B cell (primary cell): ENCODE measurements at regions not wholly inside any gene's neighbourhood (a gene's known extent, or its start where the extent isn't known, plus 50 kb on each side); places are given as distances from the start of the nearest gene placed in this dataset.
"Not testable (repeated sequence)": the region's sequence is repeated elsewhere in the genome, so short reads cannot be mapped to it uniquely, and the experiment has no call there.

Experiments used
- ATAC-seq: fragments of 200-7000 bp; cut with Tn5 transposase; one replicate; pipeline ENCODE4 v1.10.0; 2021; ENCODE audit warnings: low read depth, mild to moderate bottlenecking, moderate number of reproducible peaks, moderate library complexity
- CTCF ChIA-PET: fragments of 350-600 bp; sonication (Branson Sonifier 250); formaldehyde crosslinking; loops from one replicate; lab custom pipeline; 2021; ENCODE audit warnings: antibody characterized with exemption, inconsistent platforms; lab: Charles Lee
- POLR2A ChIA-PET: fragments of 350-600 bp; sonication (Branson Sonifier 250); formaldehyde crosslinking; loops from one replicate; lab custom pipeline; 2021; ENCODE audit warnings: antibody characterized with exemption; lab: Charles Lee
- DNase-seq: peaks from one replicate; pipeline ENCODE4 v3.0.0; 2013
- H2AFZ ChIP-seq: 2 replicates; pipeline ENCODE4 v1.6.1; 2012; ENCODE audit warnings: mild to moderate bottlenecking, low read depth, low read length; ENCODE audit not compliant: insufficient read depth, poor library complexity, severe bottlenecking
- H3K27ac ChIP-seq, 2 donors: 1 replicate in 1 of 2; 2 replicates in 1 of 2; pipeline ENCODE4 v1.5.1; 2012 to 2013; ENCODE audit warnings: low read length in 2 of 2, mild to moderate bottlenecking in 2 of 2, moderate library complexity in 1 of 2
- H3K27me3 ChIP-seq, 4 experiments: fragments of 200-600 bp in 1 of 4; sonication (generic) in 1 of 4; replicated peaks in 1 of 4; 1 replicate in 2 of 4; 2 replicates in 2 of 4; pipeline versions ENCODE4 v1.6.1 to v1.7.0; 2013 to 2016; ENCODE audit warnings: low read length in 3 of 4, mild to moderate bottlenecking in 2 of 4, mixed read lengths in 1 of 4, moderate library complexity in 1 of 4; ENCODE audit not compliant: insufficient read depth in 4 of 4, control insufficient read depth in 3 of 4; ENCODE audit errors: control extremely low read depth in 1 of 4
- H3K36me3 ChIP-seq, 2 experiments: replicated peaks in 1 of 2; 1 replicate in 1 of 2; 2 replicates in 1 of 2; pipeline versions ENCODE4 v1.6.1 to v1.7.1; 2013; ENCODE audit warnings: low read length in 1 of 2; ENCODE audit not compliant: insufficient read depth in 2 of 2, control insufficient read depth in 1 of 2; ENCODE audit errors: control extremely low read depth in 1 of 2, extremely low read depth in 1 of 2
- H3K4me1 ChIP-seq, 2 donors: fragments of 200-600 bp in 1 of 2; sonication (generic) in 1 of 2; 1 replicate in 1 of 2; 2 replicates in 1 of 2; pipeline versions ENCODE4 v1.5.1 to v1.6.1; 2013 to 2017; ENCODE audit warnings: low read length in 2 of 2; ENCODE audit not compliant: control insufficient read depth in 2 of 2, insufficient read depth in 2 of 2
- H3K4me2 ChIP-seq: replicated peaks from 2 replicates; pipeline ENCODE3; 2012; ENCODE audit warnings: mild to moderate bottlenecking, low read depth, low read length; ENCODE audit not compliant: poor library complexity, severe bottlenecking
- H3K4me3 ChIP-seq, 5 experiments: fragments of 200-600 bp in 1 of 5; sonication (generic) in 1 of 5; 1 replicate in 3 of 5; 2 replicates in 2 of 5; pipeline versions ENCODE4 v1.5.1 to v1.7.0; 2011 to 2016; ENCODE audit warnings: low read length in 4 of 5, mild to moderate bottlenecking in 4 of 5, low read depth in 2 of 5, control low read depth in 1 of 5, moderate library complexity in 1 of 5; ENCODE audit not compliant: insufficient read depth in 1 of 5; ENCODE audit errors: control extremely low read depth in 1 of 5, extremely low read depth in 1 of 5
- H3K79me2 ChIP-seq: fragments of 200-600 bp; sonication (generic); one replicate; pipeline ENCODE4 v1.6.0; 2016; ENCODE audit warnings: low read length; ENCODE audit not compliant: control insufficient read depth, insufficient read depth
- H3K9ac ChIP-seq: fragments of 200-600 bp; sonication (generic); 2 replicates; pipeline ENCODE4 v1.6.1; 2017; ENCODE audit warnings: mild to moderate bottlenecking, low read length, moderate library complexity
- H3K9me3 ChIP-seq, 3 donors: one replicate each; pipeline versions ENCODE4 v1.6.1 to v1.7.1; 2013; ENCODE audit warnings: low read length in 2 of 3; ENCODE audit not compliant: control insufficient read depth in 2 of 3, insufficient read depth in 1 of 3; ENCODE audit errors: control extremely low read depth in 1 of 3
- H4K20me1 ChIP-seq: 2 replicates; pipeline ENCODE4 v1.6.0; 2012; ENCODE audit warnings: mild to moderate bottlenecking, low read length; ENCODE audit not compliant: insufficient read depth, control insufficient read depth, poor library complexity, severe bottlenecking
- H3K27ac Mint-ChIP-seq: one replicate; pipeline ENCODE4 v1.8.0; 2021; ENCODE audit warnings: mixed read lengths
- H3K27me3 Mint-ChIP-seq: one replicate; pipeline ENCODE4 v1.8.0; 2021; ENCODE audit warnings: mixed read lengths
- H3K4me1 Mint-ChIP-seq: one replicate; pipeline ENCODE4 v1.8.0; 2021; ENCODE audit warnings: mixed read lengths
- H3K4me3 Mint-ChIP-seq: one replicate; pipeline ENCODE4 v1.8.0; 2021; ENCODE audit warnings: mixed read lengths
- H3K9me3 Mint-ChIP-seq: one replicate; pipeline ENCODE4 v1.8.0; 2022; ENCODE audit warnings: mixed read lengths; ENCODE audit not compliant: insufficient read depth
- EZH2 ChIP-seq: IDR thresholded peaks from 2 replicates; pipeline ENCODE4 v1.6.1; 2012; ENCODE audit warnings: borderline replicate concordance, low read depth, mild to moderate bottlenecking, moderate library complexity, low read length; ENCODE audit not compliant: insufficient read depth, poor library complexity, severe bottlenecking
- WGBS: methylation state at CpG from one replicate; pipeline ENCODE4 v1.1.5; 2013; ENCODE audit warnings: missing lambda C conversion rate; ENCODE audit not compliant: insufficient coverage; 5-methylcytosine and 5-hydroxymethylcytosine counted together
- intact Hi-C: fragments of 100-400 bp; cut with micrococcal nuclease; formaldehyde crosslinking; loops from one replicate; pipeline ENCODE4 v1.10.0; 2022
- TF ChIP-seq, protein P1 (sequence below): fragments of 200-600 bp; IDR thresholded peaks from one replicate; pipeline ENCODE4 v1.8.0; 2022; ENCODE audit warnings: antibody characterized with exemption, mild to moderate bottlenecking

DNA sequence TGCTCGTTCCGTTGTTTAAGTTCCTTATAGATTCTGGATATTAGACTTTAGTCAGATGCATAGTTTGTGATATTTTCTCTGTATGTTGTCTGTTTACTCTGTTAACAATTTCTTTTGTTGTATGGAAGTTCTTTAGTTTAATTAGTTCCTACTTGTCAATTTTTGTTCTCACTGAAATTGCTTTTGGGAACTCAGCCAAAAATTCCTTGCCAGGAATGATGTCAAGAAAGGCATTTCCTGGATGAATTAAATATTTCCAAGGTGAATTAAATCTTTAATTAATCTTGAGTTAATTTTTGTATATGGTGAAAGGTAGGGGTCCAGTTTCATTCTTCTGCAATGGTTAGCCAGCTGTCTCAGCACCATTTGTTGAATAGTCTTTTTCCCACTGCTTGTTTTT is 406.2 kb upstream of the NOX3 start:
- Histone ChIP-seq H2AFZ (no peak overlapping the region), H3K9ac (no peak overlapping the region), H3K4me1 (no peaks in the 10 kb centered on the region), H3K4me3 (no peak overlapping the region), H3K9me3 (peaks cover 0 to 9% (median 5%) of the 10 kb centered on the region in 3 donors), H3K4me2 (no peak overlapping the region), H3K27me3 (no peaks in the 10 kb centered on the region), H3K79me2 (no peaks in the 10 kb centered on the region), H4K20me1 (no peaks in the 10 kb centered on the region), H3K27ac (no peak overlapping the region), H3K36me3 (no peaks in the 10 kb centered on the region)
- CTCF ChIA-PET, result no interaction called here
- WGBS, result no CpG with 5 or more reads among the region's 2 CpGs
- Mint-ChIP-seq H3K4me1 (no peaks in the 10 kb centered on the region), H3K27me3 (peaks cover 4% of the 10 kb centered on the region), H3K4me3 (no peak overlapping the region), H3K9me3 (peaks cover 20% of the 10 kb centered on the region), H3K27ac (no peak overlapping the region)
- intact Hi-C loops, result no loop called here
- POLR2A ChIA-PET, result no interaction called here
- ATAC-seq (no peak), DNase-seq (no peak)
- TF ChIP-seq, protein P1, sequence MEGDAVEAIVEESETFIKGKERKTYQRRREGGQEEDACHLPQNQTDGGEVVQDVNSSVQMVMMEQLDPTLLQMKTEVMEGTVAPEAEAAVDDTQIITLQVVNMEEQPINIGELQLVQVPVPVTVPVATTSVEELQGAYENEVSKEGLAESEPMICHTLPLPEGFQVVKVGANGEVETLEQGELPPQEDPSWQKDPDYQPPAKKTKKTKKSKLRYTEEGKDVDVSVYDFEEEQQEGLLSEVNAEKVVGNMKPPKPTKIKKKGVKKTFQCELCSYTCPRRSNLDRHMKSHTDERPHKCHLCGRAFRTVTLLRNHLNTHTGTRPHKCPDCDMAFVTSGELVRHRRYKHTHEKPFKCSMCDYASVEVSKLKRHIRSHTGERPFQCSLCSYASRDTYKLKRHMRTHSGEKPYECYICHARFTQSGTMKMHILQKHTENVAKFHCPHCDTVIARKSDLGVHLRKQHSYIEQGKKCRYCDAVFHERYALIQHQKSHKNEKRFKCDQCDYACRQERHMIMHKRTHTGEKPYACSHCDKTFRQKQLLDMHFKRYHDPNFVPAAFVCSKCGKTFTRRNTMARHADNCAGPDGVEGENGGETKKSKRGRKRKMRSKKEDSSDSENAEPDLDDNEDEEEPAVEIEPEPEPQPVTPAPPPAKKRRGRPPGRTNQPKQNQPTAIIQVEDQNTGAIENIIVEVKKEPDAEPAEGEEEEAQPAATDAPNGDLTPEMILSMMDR, result no peak
- no peak for TF ChIP-seq EZH2

DNA sequence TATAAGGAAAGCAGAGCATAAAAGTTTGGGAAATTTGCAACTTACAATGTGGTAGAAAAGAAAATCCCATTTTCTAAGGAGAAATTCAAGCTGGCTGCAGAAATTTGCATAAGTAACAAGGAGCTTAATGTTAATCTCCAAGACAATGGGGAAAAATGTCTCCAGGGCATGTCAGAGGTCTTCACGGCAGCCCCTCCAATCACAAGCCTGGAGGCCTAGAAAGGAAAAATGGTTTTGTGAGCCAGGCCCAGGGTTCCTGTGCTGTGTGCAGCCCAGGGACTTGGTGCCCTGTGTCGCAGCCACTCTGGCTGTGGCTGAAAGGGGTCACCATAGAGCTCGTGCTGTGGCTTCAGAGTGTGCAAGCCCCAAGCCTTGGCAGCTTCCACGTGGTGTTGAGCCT is 403.3 kb upstream of the NOX3 start:
- H3K4me3 Mint-ChIP-seq, H3K27me3 Mint-ChIP-seq, H3K79me2 ChIP-seq, H3K27ac ChIP-seq, H3K4me1 ChIP-seq, H3K4me2 ChIP-seq, H2AFZ ChIP-seq, H3K36me3 ChIP-seq, DNase-seq, H3K4me1 Mint-ChIP-seq, H3K27me3 ChIP-seq, H4K20me1 ChIP-seq, intact Hi-C loops, POLR2A ChIA-PET, H3K27ac Mint-ChIP-seq, CTCF ChIA-PET, ATAC-seq, H3K9me3 ChIP-seq, H3K9ac ChIP-seq, H3K4me3 ChIP-seq: not testable (repeated sequence)
- WGBS, result 86% methylated on average over 4 of the region's 4 CpGs
- peaks cover 20% of the 10 kb centered on the region for H3K9me3 Mint-ChIP-seq
